ENCODE measurements at regions not wholly inside any gene's neighbourhood (a gene's known extent, or its start where the extent isn't known, plus 50 kb on each side); places are given as distances from the start of the nearest gene placed in this dataset.

- Histone ChIP-seq H3K27me3 (ENCODE audit: control insufficient read depth, insufficient read depth, low read length) (no peaks in the 10 kb centered on the region), H3K36me3 (ENCODE audit: control insufficient read depth, insufficient read depth, low read length) (no peaks in the 10 kb centered on the region), H3K9me3 (ENCODE audit: control insufficient read depth, low read length) (no peaks in the 10 kb centered on the region), H3K9ac (ENCODE audit: low read length) (no peak overlapping the region), H3K4me1 (ENCODE audit: control insufficient read depth, insufficient read depth, low read length) (no peaks in the 10 kb centered on the region), H3K4me3 (ENCODE audit: low read length) (no peak overlapping the region)
These were observed 210.1 kb upstream of the CD96 start for GRCh38 chr3:111331912-111332311.

- H3K36me3 ChIP-seq (ENCODE audit: control insufficient read depth, insufficient read depth, low read length) = no peaks in the 10 kb centered on the region
These were observed 209.4 kb upstream of the CD96 start for GRCh38 chr3:111332488-111333080.

GRCh38 chr3:111333642-111334041 is 208.4 kb upstream of the CD96 start:
- Histone ChIP-seq H3K4me1 (ENCODE audit: control insufficient read depth, insufficient read depth, low read length) (no peaks in the 10 kb centered on the region), H3K4me3 (ENCODE audit: low read length) (no peak overlapping the region), H3K36me3 (ENCODE audit: control insufficient read depth, insufficient read depth, low read length) (no peaks in the 10 kb centered on the region), H3K9me3 (ENCODE audit: control insufficient read depth, low read length) (no peaks in the 10 kb centered on the region), H3K27me3 (ENCODE audit: control insufficient read depth, insufficient read depth, low read length) (no peaks in the 10 kb centered on the region), H3K9ac (ENCODE audit: low read length) (no peak overlapping the region)

More at GRCh38 chr3:111332488-111333080, 209.4 kb upstream of the CD96 start:
- Histone ChIP-seq H3K9me3 (ENCODE audit: control insufficient read depth, low read length) (no peaks in the 10 kb centered on the region), H3K4me3 (ENCODE audit: low read length) (no peak overlapping the region), H3K27me3 (ENCODE audit: control insufficient read depth, insufficient read depth, low read length) (no peaks in the 10 kb centered on the region), H3K9ac (ENCODE audit: low read length) (no peak overlapping the region), H3K4me1 (ENCODE audit: control insufficient read depth, insufficient read depth, low read length) (no peaks in the 10 kb centered on the region)

- Histone ChIP-seq H3K27me3 (ENCODE audit: control insufficient read depth, insufficient read depth, low read length) (no peaks in the 10 kb centered on the region), H3K4me3 (ENCODE audit: low read length) (no peak overlapping the region), H3K9ac (ENCODE audit: low read length) (no peak overlapping the region), H3K4me1 (ENCODE audit: control insufficient read depth, insufficient read depth, low read length) (no peaks in the 10 kb centered on the region), H3K36me3 (ENCODE audit: control insufficient read depth, insufficient read depth, low read length) (no peaks in the 10 kb centered on the region), H3K9me3 (ENCODE audit: control insufficient read depth, low read length) (no peaks in the 10 kb centered on the region)
These were observed 206.3 kb upstream of the CD96 start for GRCh38 chr3:111335512-111336303.

- Histone ChIP-seq H3K4me1 (ENCODE audit: control insufficient read depth, insufficient read depth, low read length) (no peaks in the 10 kb centered on the region), H3K4me3 (ENCODE audit: low read length) (no peak overlapping the region), H3K27me3 (ENCODE audit: control insufficient read depth, insufficient read depth, low read length) (no peaks in the 10 kb centered on the region), H3K9me3 (ENCODE audit: control insufficient read depth, low read length) (no peaks in the 10 kb centered on the region), H3K9ac (ENCODE audit: low read length) (no peak overlapping the region), H3K36me3 (ENCODE audit: control insufficient read depth, insufficient read depth, low read length) (no peaks in the 10 kb centered on the region)
These were observed 205.5 kb upstream of the CD96 start for GRCh38 chr3:111336511-111336910.

GRCh38 chr3:111338059-111338698 is 203.8 kb upstream of the CD96 start:
- Histone ChIP-seq H3K9me3 (ENCODE audit: control insufficient read depth, low read length) (no peaks in the 10 kb centered on the region), H3K4me1 (ENCODE audit: control insufficient read depth, insufficient read depth, low read length) (no peaks in the 10 kb centered on the region), H3K36me3 (ENCODE audit: control insufficient read depth, insufficient read depth, low read length) (no peaks in the 10 kb centered on the region), H3K27me3 (ENCODE audit: control insufficient read depth, insufficient read depth, low read length) (no peaks in the 10 kb centered on the region), H3K9ac (ENCODE audit: low read length) (no peak overlapping the region), H3K4me3 (ENCODE audit: low read length) (no peak overlapping the region)

- H3K9me3 ChIP-seq (ENCODE audit: control insufficient read depth, low read length) = no peaks in the 10 kb centered on the region
- H3K4me3 ChIP-seq (ENCODE audit: low read length) = no peak overlapping the region
- no peaks in the 10 kb centered on the region for H3K36me3 ChIP-seq (ENCODE audit: control insufficient read depth, insufficient read depth, low read length)
- no peaks in the 10 kb centered on the region for H3K27me3 ChIP-seq (ENCODE audit: control insufficient read depth, insufficient read depth, low read length)
- no peaks in the 10 kb centered on the region for H3K4me1 ChIP-seq (ENCODE audit: control insufficient read depth, insufficient read depth, low read length)
- H3K9ac ChIP-seq (ENCODE audit: low read length) = no peak overlapping the region
These were observed 203.0 kb upstream of the CD96 start for GRCh38 chr3:111339017-111339416.

- Histone ChIP-seq H3K9ac (ENCODE audit: low read length) (no peak overlapping the region), H3K36me3 (ENCODE audit: control insufficient read depth, insufficient read depth, low read length) (no peaks in the 10 kb centered on the region), H3K9me3 (ENCODE audit: control insufficient read depth, low read length) (no peaks in the 10 kb centered on the region), H3K4me1 (ENCODE audit: control insufficient read depth, insufficient read depth, low read length) (no peaks in the 10 kb centered on the region), H3K4me3 (ENCODE audit: low read length) (no peak overlapping the region), H3K27me3 (ENCODE audit: control insufficient read depth, insufficient read depth, low read length) (no peaks in the 10 kb centered on the region)
These were observed 190.7 kb upstream of the CD96 start for GRCh38 chr3:111351334-111351733.

GRCh38 chr3:111352585-111352984 is 189.4 kb upstream of the CD96 start:
- H3K9ac ChIP-seq (ENCODE audit: low read length) = no peak overlapping the region
- no peaks in the 10 kb centered on the region for H3K4me1 ChIP-seq (ENCODE audit: control insufficient read depth, insufficient read depth, low read length)
- H3K4me3 ChIP-seq (ENCODE audit: low read length) = no peak overlapping the region
- H3K36me3 ChIP-seq (ENCODE audit: control insufficient read depth, insufficient read depth, low read length) = no peaks in the 10 kb centered on the region
- no peaks in the 10 kb centered on the region for H3K27me3 ChIP-seq (ENCODE audit: control insufficient read depth, insufficient read depth, low read length)
- H3K9me3 ChIP-seq (ENCODE audit: control insufficient read depth, low read length) = no peaks in the 10 kb centered on the region

GRCh38 chr3:111359261-111360030 is 182.6 kb upstream of the CD96 start:
- Histone ChIP-seq H3K4me1 (ENCODE audit: control insufficient read depth, insufficient read depth, low read length) (no peaks in the 10 kb centered on the region), H3K36me3 (ENCODE audit: control insufficient read depth, insufficient read depth, low read length) (no peaks in the 10 kb centered on the region), H3K4me3 (ENCODE audit: low read length) (no peak overlapping the region), H3K9me3 (ENCODE audit: control insufficient read depth, low read length) (no peaks in the 10 kb centered on the region), H3K9ac (ENCODE audit: low read length) (no peak overlapping the region), H3K27me3 (ENCODE audit: control insufficient read depth, insufficient read depth, low read length) (no peaks in the 10 kb centered on the region)

- Histone ChIP-seq H3K27me3 (ENCODE audit: control insufficient read depth, insufficient read depth, low read length) (no peaks in the 10 kb centered on the region), H3K4me3 (ENCODE audit: low read length) (no peak overlapping the region), H3K4me1 (ENCODE audit: control insufficient read depth, insufficient read depth, low read length) (no peaks in the 10 kb centered on the region), H3K9ac (ENCODE audit: low read length) (no peak overlapping the region), H3K9me3 (ENCODE audit: control insufficient read depth, low read length) (no peaks in the 10 kb centered on the region), H3K36me3 (ENCODE audit: control insufficient read depth, insufficient read depth, low read length) (no peaks in the 10 kb centered on the region)
These were observed 179.5 kb upstream of the CD96 start for GRCh38 chr3:111362381-111363009.

Data from mucosa of stomach (tissue), 1 donor.